ENCODE measurements at regions not wholly inside any gene's neighbourhood (a gene's known extent, or its start where the extent isn't known, plus 50 kb on each side); places are given as distances from the start of the nearest gene placed in this dataset.

- no peak overlapping the region for H3K27ac ChIP-seq (ENCODE audit: low read depth, low read length)
- peak overlapping the region; percentile 57 for H2AFZ ChIP-seq (ENCODE audit: low read length, unreplicated experiment)
Measured at GRCh38 chr5:106600803-106601202, 1069.9 kb downstream of the EFNA5 start.

GRCh38 chr5:106595864-106596263 is 1074.9 kb downstream of the EFNA5 start:
- Histone ChIP-seq H3K79me2 (ENCODE audit: control insufficient read depth, insufficient read depth, low read length, unreplicated experiment) (no peaks in the 10 kb centered on the region), H3K27me3 (ENCODE audit: insufficient read depth, low read length) (no peaks in the 10 kb centered on the region), H2AFZ (ENCODE audit: low read length, unreplicated experiment) (no peak overlapping the region), H3K36me3 (ENCODE audit: insufficient read depth, low read length) (no peaks in the 10 kb centered on the region), H3K4me1 (ENCODE audit: control insufficient read depth, insufficient read depth, low read length, unreplicated experiment) (no peaks in the 10 kb centered on the region), H3K4me3 (ENCODE audit: low read depth, low read length) (no peak overlapping the region), H3K27ac (ENCODE audit: low read depth, low read length) (no peak overlapping the region)

More at GRCh38 chr5:106600803-106601202, 1069.9 kb downstream of the EFNA5 start:
- Histone ChIP-seq H3K4me1 (ENCODE audit: control insufficient read depth, insufficient read depth, low read length, unreplicated experiment) (no peaks in the 10 kb centered on the region), H3K27me3 (ENCODE audit: insufficient read depth, low read length) (no peaks in the 10 kb centered on the region), H3K4me3 (ENCODE audit: low read depth, low read length) (no peak overlapping the region), H3K36me3 (ENCODE audit: insufficient read depth, low read length) (no peaks in the 10 kb centered on the region), H3K79me2 (ENCODE audit: control insufficient read depth, insufficient read depth, low read length, unreplicated experiment) (no peaks in the 10 kb centered on the region)

GRCh38 chr5:106584268-106584667 is 1086.5 kb downstream of the EFNA5 start:
- Histone ChIP-seq H3K4me3 (ENCODE audit: low read depth, low read length) (no peak overlapping the region), H3K36me3 (ENCODE audit: insufficient read depth, low read length) (no peaks in the 10 kb centered on the region), H3K4me1 (ENCODE audit: control insufficient read depth, insufficient read depth, low read length, unreplicated experiment) (no peaks in the 10 kb centered on the region), H3K27ac (ENCODE audit: low read depth, low read length) (no peak overlapping the region), H3K79me2 (ENCODE audit: control insufficient read depth, insufficient read depth, low read length, unreplicated experiment) (no peaks in the 10 kb centered on the region), H3K27me3 (ENCODE audit: insufficient read depth, low read length) (no peaks in the 10 kb centered on the region), H2AFZ (ENCODE audit: low read length, unreplicated experiment) (no peak overlapping the region)

GRCh38 chr5:106578736-106579135 is 1092.0 kb downstream of the EFNA5 start:
- Histone ChIP-seq H3K4me3 (ENCODE audit: low read depth, low read length) (no peak overlapping the region), H3K27ac (ENCODE audit: low read depth, low read length) (no peak overlapping the region), H3K36me3 (ENCODE audit: insufficient read depth, low read length) (no peaks in the 10 kb centered on the region), H3K4me1 (ENCODE audit: control insufficient read depth, insufficient read depth, low read length, unreplicated experiment) (no peaks in the 10 kb centered on the region), H2AFZ (ENCODE audit: low read length, unreplicated experiment) (no peak overlapping the region), H3K79me2 (ENCODE audit: control insufficient read depth, insufficient read depth, low read length, unreplicated experiment) (no peaks in the 10 kb centered on the region), H3K27me3 (ENCODE audit: insufficient read depth, low read length) (no peaks in the 10 kb centered on the region)

- Histone ChIP-seq H3K27ac (ENCODE audit: low read depth, low read length) (no peak overlapping the region), H3K36me3 (ENCODE audit: insufficient read depth, low read length) (no peaks in the 10 kb centered on the region), H3K79me2 (ENCODE audit: control insufficient read depth, insufficient read depth, low read length, unreplicated experiment) (no peaks in the 10 kb centered on the region), H3K4me3 (ENCODE audit: low read depth, low read length) (no peak overlapping the region), H2AFZ (ENCODE audit: low read length, unreplicated experiment) (no peak overlapping the region), H3K4me1 (ENCODE audit: control insufficient read depth, insufficient read depth, low read length, unreplicated experiment) (no peaks in the 10 kb centered on the region), H3K27me3 (ENCODE audit: insufficient read depth, low read length) (no peaks in the 10 kb centered on the region)
Measured at GRCh38 chr5:106574820-106575219, 1095.9 kb downstream of the EFNA5 start.

GRCh38 chr5:106566031-106566430 is 1104.7 kb downstream of the EFNA5 start:
- no peaks in the 10 kb centered on the region for H3K27me3 ChIP-seq (ENCODE audit: insufficient read depth, low read length)
- H3K79me2 ChIP-seq (ENCODE audit: control insufficient read depth, insufficient read depth, low read length, unreplicated experiment): no peaks in the 10 kb centered on the region
- no peak overlapping the region for H3K27ac ChIP-seq (ENCODE audit: low read depth, low read length)
- no peak overlapping the region for H2AFZ ChIP-seq (ENCODE audit: low read length, unreplicated experiment)
- no peak overlapping the region for H3K4me3 ChIP-seq (ENCODE audit: low read depth, low read length)
- H3K36me3 ChIP-seq (ENCODE audit: insufficient read depth, low read length): no peaks in the 10 kb centered on the region
- H3K4me1 ChIP-seq (ENCODE audit: control insufficient read depth, insufficient read depth, low read length, unreplicated experiment): no peaks in the 10 kb centered on the region

- Histone ChIP-seq H3K27ac (ENCODE audit: low read depth, low read length) (no peak overlapping the region), H3K79me2 (ENCODE audit: control insufficient read depth, insufficient read depth, low read length, unreplicated experiment) (no peaks in the 10 kb centered on the region), H3K27me3 (ENCODE audit: insufficient read depth, low read length) (no peaks in the 10 kb centered on the region)
Measured at GRCh38 chr5:106545325-106545724, 1125.4 kb downstream of the EFNA5 start.

GRCh38 chr5:106543330-106543729 is 1127.4 kb downstream of the EFNA5 start:
- Histone ChIP-seq H3K4me3 (ENCODE audit: low read depth, low read length) (no peak overlapping the region), H2AFZ (ENCODE audit: low read length, unreplicated experiment) (no peak overlapping the region), H3K27ac (ENCODE audit: low read depth, low read length) (no peak overlapping the region), H3K27me3 (ENCODE audit: insufficient read depth, low read length) (no peaks in the 10 kb centered on the region), H3K79me2 (ENCODE audit: control insufficient read depth, insufficient read depth, low read length, unreplicated experiment) (no peaks in the 10 kb centered on the region), H3K4me1 (ENCODE audit: control insufficient read depth, insufficient read depth, low read length, unreplicated experiment) (peaks cover 3% of the 10 kb centered on the region), H3K36me3 (ENCODE audit: insufficient read depth, low read length) (0 out of 2 replicates have a peak, but pooled peaks cover 7% of the 10 kb centered on the region)

More at GRCh38 chr5:106545325-106545724, 1125.4 kb downstream of the EFNA5 start:
- no peak overlapping the region for H2AFZ ChIP-seq (ENCODE audit: low read length, unreplicated experiment)
- H3K36me3 ChIP-seq (ENCODE audit: insufficient read depth, low read length): 0 out of 2 replicates have a peak, but pooled peaks cover 7% of the 10 kb centered on the region
- no peak overlapping the region for H3K4me3 ChIP-seq (ENCODE audit: low read depth, low read length)
- H3K4me1 ChIP-seq (ENCODE audit: control insufficient read depth, insufficient read depth, low read length, unreplicated experiment): peaks cover 3% of the 10 kb centered on the region

- no peak overlapping the region for H3K27ac ChIP-seq (ENCODE audit: low read depth, low read length)
- H3K4me3 ChIP-seq (ENCODE audit: low read depth, low read length): no peak overlapping the region
- H3K27me3 ChIP-seq (ENCODE audit: insufficient read depth, low read length): no peaks in the 10 kb centered on the region
- no peak overlapping the region for H2AFZ ChIP-seq (ENCODE audit: low read length, unreplicated experiment)
- no peaks in the 10 kb centered on the region for H3K79me2 ChIP-seq (ENCODE audit: control insufficient read depth, insufficient read depth, low read length, unreplicated experiment)
- no peaks in the 10 kb centered on the region for H3K4me1 ChIP-seq (ENCODE audit: control insufficient read depth, insufficient read depth, low read length, unreplicated experiment)
- H3K36me3 ChIP-seq (ENCODE audit: insufficient read depth, low read length): no peaks in the 10 kb centered on the region
Measured at GRCh38 chr5:106530150-106530549, 1140.6 kb downstream of the EFNA5 start.

GRCh38 chr5:106525438-106525837 is 1145.3 kb downstream of the EFNA5 start:
- H3K4me3 ChIP-seq (ENCODE audit: low read depth, low read length): no peak overlapping the region
- H3K36me3 ChIP-seq (ENCODE audit: insufficient read depth, low read length): no peaks in the 10 kb centered on the region
- H3K79me2 ChIP-seq (ENCODE audit: control insufficient read depth, insufficient read depth, low read length, unreplicated experiment): no peaks in the 10 kb centered on the region
- H3K27ac ChIP-seq (ENCODE audit: low read depth, low read length): no peak overlapping the region
- H3K27me3 ChIP-seq (ENCODE audit: insufficient read depth, low read length): no peaks in the 10 kb centered on the region
- H3K4me1 ChIP-seq (ENCODE audit: control insufficient read depth, insufficient read depth, low read length, unreplicated experiment): peaks cover 23% of the 10 kb centered on the region
- no peak overlapping the region for H2AFZ ChIP-seq (ENCODE audit: low read length, unreplicated experiment)

GRCh38 chr5:106523852-106524251 is 1146.9 kb downstream of the EFNA5 start:
- no peak overlapping the region for H2AFZ ChIP-seq (ENCODE audit: low read length, unreplicated experiment)
- H3K4me3 ChIP-seq (ENCODE audit: low read depth, low read length): no peak overlapping the region
- H3K36me3 ChIP-seq (ENCODE audit: insufficient read depth, low read length): no peaks in the 10 kb centered on the region
- peaks cover 23% of the 10 kb centered on the region for H3K4me1 ChIP-seq (ENCODE audit: control insufficient read depth, insufficient read depth, low read length, unreplicated experiment)
- H3K27me3 ChIP-seq (ENCODE audit: insufficient read depth, low read length): no peaks in the 10 kb centered on the region
- H3K27ac ChIP-seq (ENCODE audit: low read depth, low read length): no peak overlapping the region
- no peaks in the 10 kb centered on the region for H3K79me2 ChIP-seq (ENCODE audit: control insufficient read depth, insufficient read depth, low read length, unreplicated experiment)

All from ACC112 (cell line).